ENCODE measurements at regions not wholly inside any gene's neighbourhood (a gene's known extent, or its start where the extent isn't known, plus 50 kb on each side); places are given as distances from the start of the nearest gene placed in this dataset.

GRCh38 chr12:68490476-68490875 lies 120.2 kb upstream of the RAP1B start:
- TF ChIP-seq POLR2A (IDR thresholded peaks at IDR 0.05; ENCODE audit: low read depth) (no peak), CTCF (IDR thresholded peaks at IDR 0.05) (no peak), POLR2AphosphoS5 (IDR thresholded peaks at IDR 0.05) (no peak), EP300 (IDR thresholded peaks at IDR 0.05) (no peak)
